Embryonic facial prominence (tissue), 1 donor: ENCODE measurements at regions not wholly inside any gene's neighbourhood (a gene's known extent, or its start where the extent isn't known, plus 50 kb on each side); places are given as distances from the start of the nearest gene placed in this dataset.
"Not testable (repeated sequence)": the region's sequence is repeated elsewhere in the genome, so short reads cannot be mapped to it uniquely, and the experiment has no call there.

Experiments used
- DNase-seq: peaks from one replicate; pipeline ENCODE4 v3.0.0-alpha.2; 2016; ENCODE audit errors: extremely low spot score

GRCh38 chr6:137309078-137309762, 90.0 kb upstream of the IFNGR1 start:
- DNase-seq = no peak

- no peak for DNase-seq
These were observed 88.1 kb upstream of the IFNGR1 start for GRCh38 chr6:137307163-137307854.

- DNase-seq = no peak
These were observed 86.5 kb upstream of the IFNGR1 start for GRCh38 chr6:137305691-137306090.

- DNase-seq = no peak
These were observed 85.0 kb upstream of the IFNGR1 start for GRCh38 chr6:137304020-137304780.

GRCh38 chr6:137303441-137303840, 84.3 kb upstream of the IFNGR1 start:
- DNase-seq = no peak

GRCh38 chr6:137299681-137300080, 80.5 kb upstream of the IFNGR1 start:
- DNase-seq = no peak

GRCh38 chr6:137297887-137298286, 78.7 kb upstream of the IFNGR1 start:
- no peak for DNase-seq

GRCh38 chr6:137292326-137292725, 73.1 kb upstream of the IFNGR1 start:
- DNase-seq = not testable (repeated sequence)

- no peak for DNase-seq
These were observed 72.3 kb upstream of the IFNGR1 start for GRCh38 chr6:137291441-137291840.

- DNase-seq = no peak
These were observed 71.5 kb upstream of the IFNGR1 start for GRCh38 chr6:137290601-137291261.

- no peak for DNase-seq
These were observed 67.7 kb upstream of the IFNGR1 start for GRCh38 chr6:137286916-137287315.

GRCh38 chr6:137286368-137286767, 67.2 kb upstream of the IFNGR1 start:
- no peak for DNase-seq

- DNase-seq = no peak
These were observed 65.6 kb upstream of the IFNGR1 start for GRCh38 chr6:137284811-137285110.

- no peak for DNase-seq
These were observed 65.0 kb upstream of the IFNGR1 start for GRCh38 chr6:137283940-137284810.

GRCh38 chr6:137283080-137283479, 63.9 kb upstream of the IFNGR1 start:
- no peak for DNase-seq

GRCh38 chr6:137282254-137282653, 63.1 kb upstream of the IFNGR1 start:
- no peak for DNase-seq

- DNase-seq = not testable (repeated sequence)
These were observed 60.1 kb upstream of the IFNGR1 start for GRCh38 chr6:137279279-137279678.

GRCh38 chr6:137277971-137278637, 58.9 kb upstream of the IFNGR1 start:
- no peak for DNase-seq

GRCh38 chr6:137272403-137272802, 53.2 kb upstream of the IFNGR1 start:
- no peak for DNase-seq

GRCh38 chr6:137271245-137272183, 52.3 kb upstream of the IFNGR1 start:
- DNase-seq = peak; percentile 34
